SK-N-MC (cell line): ENCODE measurements at regions not wholly inside any gene's neighbourhood (a gene's known extent, or its start where the extent isn't known, plus 50 kb on each side); places are given as distances from the start of the nearest gene placed in this dataset.

Experiments
- EZH2 ChIP-seq: fragments of 200-600 bp; sonication (generic); IDR thresholded peaks from one replicate; pipeline ENCODE4 v1.6.1; 2017; ENCODE audit warnings: antibody characterized with exemption
- POLR2AphosphoS5 ChIP-seq: IDR thresholded peaks from 2 replicates; pipeline ENCODE4 v1.6.1; 2012; ENCODE audit warnings: mild to moderate bottlenecking, low read depth, low read length, borderline replicate concordance

GRCh38 chr11:104260456-104260855 lies 96.5 kb upstream of the PDGFD start:
- no peak for TF ChIP-seq POLR2AphosphoS5
- no peak for TF ChIP-seq EZH2
